22Rv1 (cell line): ENCODE measurements at regions not wholly inside any gene's neighbourhood (a gene's known extent, or its start where the extent isn't known, plus 50 kb on each side); places are given as distances from the start of the nearest gene placed in this dataset.

Experiments
- H3K27ac ChIP-seq: fragments of 450-650 bp; 2 replicates; pipeline ENCODE4 v1.5.1; 2017
- CTCF ChIP-seq: fragments of 450-650 bp; IDR thresholded peaks from 2 replicates; pipeline ENCODE4 v1.5.1; 2017; ENCODE audit warnings: mild to moderate bottlenecking
- ZFX ChIP-seq: fragments of 450-650 bp; IDR thresholded peaks from 2 replicates; pipeline ENCODE4 v1.6.1; 2017; ENCODE audit warnings: antibody characterized with exemption, borderline replicate concordance

- no peak overlapping the region for H3K27ac ChIP-seq
- TF ChIP-seq ZFX: no peak
- no peak for TF ChIP-seq CTCF
These were observed 146.3 kb upstream of the RMST start for GRCh38 chr12:97316321-97316720.

GRCh38 chr12:97321621-97322020, 141.0 kb upstream of the RMST start:
- H3K27ac ChIP-seq: no peak overlapping the region
- TF ChIP-seq CTCF (no peak), ZFX (no peak)

GRCh38 chr12:97322388-97322787, 140.2 kb upstream of the RMST start:
- no peak overlapping the region for H3K27ac ChIP-seq
- TF ChIP-seq ZFX (no peak), CTCF (no peak)

GRCh38 chr12:97323154-97323553, 139.4 kb upstream of the RMST start:
- no peak overlapping the region for H3K27ac ChIP-seq
- TF ChIP-seq CTCF (no peak), ZFX (no peak)

- TF ChIP-seq CTCF (no peak), ZFX (no peak)
- H3K27ac ChIP-seq: no peak overlapping the region
These were observed 138.1 kb upstream of the RMST start for GRCh38 chr12:97324471-97324870.

- no peak for TF ChIP-seq CTCF
- no peak for TF ChIP-seq ZFX
These were observed 127.5 kb upstream of the RMST start for GRCh38 chr12:97335115-97335514.

GRCh38 chr12:97336900-97337751, 125.5 kb upstream of the RMST start:
- no peak overlapping the region for H3K27ac ChIP-seq
- TF ChIP-seq ZFX (no peak), CTCF (no peak)

More at GRCh38 chr12:97335115-97335514, 127.5 kb upstream of the RMST start:
- no peak overlapping the region for H3K27ac ChIP-seq
